ENCODE measurements at regions not wholly inside any gene's neighbourhood (a gene's known extent, or its start where the extent isn't known, plus 50 kb on each side); places are given as distances from the start of the nearest gene placed in this dataset.

DNA sequence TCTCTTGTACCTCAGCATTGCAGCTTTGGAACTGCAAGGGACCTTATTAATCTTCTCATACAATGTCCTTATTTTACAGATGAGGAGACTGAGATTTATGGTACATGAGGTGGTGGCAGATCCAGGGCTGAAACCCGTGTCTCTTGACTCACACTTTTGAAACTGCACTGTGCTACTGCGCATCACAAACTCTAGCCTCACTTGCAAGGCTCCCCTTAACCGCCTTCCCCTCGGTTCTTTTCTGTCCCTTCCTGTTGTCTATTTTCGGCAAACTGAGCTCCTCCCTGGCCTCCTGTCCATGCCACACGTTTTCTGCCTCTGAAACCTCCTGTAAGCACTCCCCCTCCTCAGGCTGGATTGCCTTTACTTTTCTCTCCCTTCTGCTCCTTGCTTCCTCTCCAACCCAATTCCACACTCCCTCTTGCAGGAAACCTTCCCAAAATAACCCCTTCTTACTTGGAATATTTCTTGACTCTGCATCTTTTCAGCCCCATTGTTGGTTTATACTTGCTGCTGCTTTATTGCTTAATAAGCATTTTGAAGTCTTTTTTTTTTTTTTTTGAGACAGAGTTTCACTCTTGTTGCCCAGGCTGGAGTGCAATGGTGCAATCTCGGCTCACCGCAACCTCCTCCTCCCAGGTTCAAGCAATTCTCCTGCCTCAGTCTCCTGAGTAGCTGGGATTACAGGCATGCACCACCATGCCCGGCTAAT, 72.4 kb upstream of the CISTR start:
- Histone ChIP-seq H3K79me2 (ENCODE audit: insufficient read depth, low read length) (no peaks in the 10 kb centered on the region), H3K4me1 (ENCODE audit: insufficient read depth, low read length) (no peaks in the 10 kb centered on the region), H2AFZ (ENCODE audit: low read depth, low read length) (no peak overlapping the region), H3K4me3 (ENCODE audit: low read depth in 1 of 2, low read length in 2 of 2) (no peak overlapping the region), H3K4me2 (ENCODE audit: insufficient read depth, low read length) (no peak overlapping the region), H3K9me3 (ENCODE audit: insufficient read depth, low read length, severe bottlenecking) (no peaks in the 10 kb centered on the region), H4K20me1 (ENCODE audit: insufficient read depth, low read length) (no peaks in the 10 kb centered on the region), H3K9ac (ENCODE audit: low read depth, low read length) (no peak overlapping the region), H3K27me3 (ENCODE audit: insufficient read depth, low read length, poor library complexity) (peaks cover 54% of the 10 kb centered on the region), H3K27ac (ENCODE audit: low read length) (no peak overlapping the region), H3K36me3 (ENCODE audit: insufficient read depth, low read length) (no peaks in the 10 kb centered on the region)
- ATAC-seq (ENCODE audit: insufficient read depth, low read depth) (no peak), DNase-seq (no peak)
- TF ChIP-seq, protein P1, sequence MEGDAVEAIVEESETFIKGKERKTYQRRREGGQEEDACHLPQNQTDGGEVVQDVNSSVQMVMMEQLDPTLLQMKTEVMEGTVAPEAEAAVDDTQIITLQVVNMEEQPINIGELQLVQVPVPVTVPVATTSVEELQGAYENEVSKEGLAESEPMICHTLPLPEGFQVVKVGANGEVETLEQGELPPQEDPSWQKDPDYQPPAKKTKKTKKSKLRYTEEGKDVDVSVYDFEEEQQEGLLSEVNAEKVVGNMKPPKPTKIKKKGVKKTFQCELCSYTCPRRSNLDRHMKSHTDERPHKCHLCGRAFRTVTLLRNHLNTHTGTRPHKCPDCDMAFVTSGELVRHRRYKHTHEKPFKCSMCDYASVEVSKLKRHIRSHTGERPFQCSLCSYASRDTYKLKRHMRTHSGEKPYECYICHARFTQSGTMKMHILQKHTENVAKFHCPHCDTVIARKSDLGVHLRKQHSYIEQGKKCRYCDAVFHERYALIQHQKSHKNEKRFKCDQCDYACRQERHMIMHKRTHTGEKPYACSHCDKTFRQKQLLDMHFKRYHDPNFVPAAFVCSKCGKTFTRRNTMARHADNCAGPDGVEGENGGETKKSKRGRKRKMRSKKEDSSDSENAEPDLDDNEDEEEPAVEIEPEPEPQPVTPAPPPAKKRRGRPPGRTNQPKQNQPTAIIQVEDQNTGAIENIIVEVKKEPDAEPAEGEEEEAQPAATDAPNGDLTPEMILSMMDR (IDR thresholded peaks at IDR 0.05; ENCODE audit: borderline replicate concordance, extremely low read depth, low read length, poor library complexity, severe bottlenecking), result no peak
- TF ChIP-seq EZH2 (IDR thresholded peaks at IDR 0.05; ENCODE audit: borderline replicate concordance, low read depth, low read length, severe bottlenecking), result no peak

DNA sequence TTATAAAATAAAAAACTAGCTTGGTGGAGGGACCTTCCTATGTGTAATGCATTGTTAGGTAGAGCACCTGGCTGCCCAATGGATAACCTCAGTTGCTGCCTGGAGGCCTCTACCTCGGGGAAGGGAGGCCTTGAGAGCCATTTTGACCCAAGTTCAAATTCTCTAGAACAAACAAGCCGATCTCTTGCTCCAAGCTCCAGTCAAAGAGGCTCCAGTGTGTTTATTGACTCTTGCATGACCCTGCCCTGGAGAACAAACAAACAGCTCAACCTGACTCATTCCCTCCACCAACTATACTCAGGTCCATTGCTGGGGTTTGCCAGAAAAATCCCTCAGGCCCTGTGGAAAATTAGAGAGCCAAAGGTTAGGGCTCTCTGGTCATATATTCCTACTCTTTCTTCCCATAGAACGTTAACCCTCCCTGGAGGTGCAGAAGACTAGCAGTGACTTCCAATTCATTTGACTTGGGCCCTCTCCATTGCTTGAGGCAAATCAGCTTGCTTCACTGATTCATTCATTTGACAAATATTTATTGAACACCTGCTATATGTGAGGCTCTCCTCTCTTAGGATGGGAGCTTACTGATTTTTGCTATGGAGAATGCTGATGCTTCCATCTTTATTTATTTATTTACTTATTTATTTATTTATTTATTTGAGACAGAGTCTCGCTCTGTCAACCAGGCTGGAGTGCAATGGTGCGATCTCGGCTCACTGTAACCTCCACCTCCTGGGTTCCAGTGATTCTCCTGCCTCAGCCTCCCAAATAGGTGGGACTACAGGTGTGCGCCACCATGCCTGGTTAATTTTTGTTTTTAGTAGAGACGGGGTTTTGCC, 73.7 kb upstream of the CISTR start:
- H3K9me3 ChIP-seq (ENCODE audit: insufficient read depth, low read length, severe bottlenecking), result no peaks in the 10 kb centered on the region
- H4K20me1 ChIP-seq (ENCODE audit: insufficient read depth, low read length), result no peaks in the 10 kb centered on the region
- TF ChIP-seq EZH2 (IDR thresholded peaks at IDR 0.05; ENCODE audit: borderline replicate concordance, low read depth, low read length, severe bottlenecking), result no peak
- TF ChIP-seq, protein P1 (IDR thresholded peaks at IDR 0.05; ENCODE audit: borderline replicate concordance, extremely low read depth, low read length, poor library complexity, severe bottlenecking), result no peak
- H3K4me3 ChIP-seq (ENCODE audit: low read depth in 1 of 2, low read length in 2 of 2), result no peak overlapping the region
- no peaks in the 10 kb centered on the region for H3K79me2 ChIP-seq (ENCODE audit: insufficient read depth, low read length)
- no peak overlapping the region for H2AFZ ChIP-seq (ENCODE audit: low read depth, low read length)
- no peak overlapping the region for H3K4me2 ChIP-seq (ENCODE audit: insufficient read depth, low read length)
- H3K27me3 ChIP-seq (ENCODE audit: insufficient read depth, low read length, poor library complexity), result peaks cover 46% of the 10 kb centered on the region
- no peaks in the 10 kb centered on the region for H3K36me3 ChIP-seq (ENCODE audit: insufficient read depth, low read length)
- no peak overlapping the region for H3K27ac ChIP-seq (ENCODE audit: low read length)
- H3K9ac ChIP-seq (ENCODE audit: low read depth, low read length), result no peak overlapping the region
- DNase-seq (no peak), ATAC-seq (ENCODE audit: insufficient read depth, low read depth) (no peak)
- no peaks in the 10 kb centered on the region for H3K4me1 ChIP-seq (ENCODE audit: insufficient read depth, low read length)

DNA sequence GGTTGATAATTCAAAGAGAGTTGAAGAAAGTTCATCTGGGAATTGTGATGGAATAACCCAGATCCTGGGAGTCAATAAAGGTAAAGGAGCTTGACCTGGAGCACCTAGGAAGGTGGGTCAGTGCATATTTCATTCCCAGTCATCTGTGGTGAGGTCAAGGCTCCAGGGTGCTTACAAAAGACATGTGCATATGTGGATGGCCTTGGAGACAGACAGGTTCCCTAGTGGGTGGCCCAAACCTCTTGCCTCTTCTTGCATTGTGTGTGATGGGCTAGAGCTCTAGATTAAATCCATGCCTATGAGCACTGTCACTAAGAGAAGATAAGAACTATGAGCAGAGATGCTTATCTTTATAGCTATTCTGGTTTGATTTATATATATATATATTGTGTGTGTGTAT, 75.5 kb upstream of the CISTR start:
- no peak overlapping the region for H3K4me3 ChIP-seq (ENCODE audit: low read depth in 1 of 2, low read length in 2 of 2)
- H3K9me3 ChIP-seq (ENCODE audit: insufficient read depth, low read length, severe bottlenecking), result no peaks in the 10 kb centered on the region
- peaks cover 37% of the 10 kb centered on the region for H3K27me3 ChIP-seq (ENCODE audit: insufficient read depth, low read length, poor library complexity)
- no peak overlapping the region for H3K27ac ChIP-seq (ENCODE audit: low read length)
- H3K79me2 ChIP-seq (ENCODE audit: insufficient read depth, low read length), result no peaks in the 10 kb centered on the region
- no peak for TF ChIP-seq EZH2 (IDR thresholded peaks at IDR 0.05; ENCODE audit: borderline replicate concordance, low read depth, low read length, severe bottlenecking)
- TF ChIP-seq, protein P1 (IDR thresholded peaks at IDR 0.05; ENCODE audit: borderline replicate concordance, extremely low read depth, low read length, poor library complexity, severe bottlenecking), result no peak
- H3K4me2 ChIP-seq (ENCODE audit: insufficient read depth, low read length), result no peak overlapping the region
- H2AFZ ChIP-seq (ENCODE audit: low read depth, low read length), result no peak overlapping the region
- ATAC-seq (ENCODE audit: insufficient read depth, low read depth), result no peak
- H4K20me1 ChIP-seq (ENCODE audit: insufficient read depth, low read length), result no peaks in the 10 kb centered on the region
- no peaks in the 10 kb centered on the region for H3K4me1 ChIP-seq (ENCODE audit: insufficient read depth, low read length)
- DNase-seq, result no peak
- H3K36me3 ChIP-seq (ENCODE audit: insufficient read depth, low read length), result no peaks in the 10 kb centered on the region
- no peak overlapping the region for H3K9ac ChIP-seq (ENCODE audit: low read depth, low read length)

Data from DND-41 (cell line).